ENCODE measurements at regions not wholly inside any gene's neighbourhood (a gene's known extent, or its start where the extent isn't known, plus 50 kb on each side); places are given as distances from the start of the nearest gene placed in this dataset.

- TF ChIP-seq CTCF (IDR thresholded peaks at IDR 0.05; ENCODE audit: low read length) (no peak), EZH2 (optimal IDR thresholded peaks at IDR 0.05; ENCODE audit: low read depth, low read length) (no peak), EZH2phosphoT487 (IDR thresholded peaks at IDR 0.05; ENCODE audit: low read length) (no peak)
Measured at GRCh38 chr1:232574889-232575762, 54.8 kb downstream of the SIPA1L2 start.
